PC-9 (cell line): ENCODE measurements at regions not wholly inside any gene's neighbourhood (a gene's known extent, or its start where the extent isn't known, plus 50 kb on each side); places are given as distances from the start of the nearest gene placed in this dataset.

Source experiments
- BruUV-seq: library from RNA; stranded (reverse); fragments of 400-500 nt; replicated peaks from 2 replicates; lab custom pipeline; 2021; lab: Mats Ljungman, UMichigan
- CTCF ChIA-PET: fragments of 300-600 bp; sonication (Branson Sonifier 250); formaldehyde crosslinking; loops from one replicate; lab custom pipeline; 2022; ENCODE audit warnings: antibody characterized with exemption; lab: Charles Lee
- POLR2A ChIA-PET: fragments of 300-600 bp; sonication (Branson Sonifier 250); formaldehyde crosslinking; loops from one replicate; lab custom pipeline; 2022; ENCODE audit warnings: antibody characterized with exemption; ENCODE audit not compliant: unreplicated experiment; lab: Charles Lee
- DNase-seq, 2 experiments: peaks; one replicate each; pipeline versions ENCODE4 v3.0.0 to v3.0.0-alpha.2; 2015 to 2022; ENCODE audit warnings: mixed read lengths in 1 of 2
- H2AFZ ChIP-seq: fragments of 200-600 bp; sonication (generic); 2 replicates; pipeline ENCODE4 v1.8.1; 2017; ENCODE audit warnings: antibody characterized with exemption
- H3F3A ChIP-seq: fragments of 200-600 bp; sonication (generic); 2 replicates; pipeline ENCODE4 v1.8.1; 2017; ENCODE audit warnings: antibody characterized with exemption, mild to moderate bottlenecking, low read depth; ENCODE audit not compliant: insufficient read depth
- H3K27ac ChIP-seq: fragments of 200-600 bp; sonication (generic); 2 replicates; pipeline ENCODE4 v1.6.1; 2016; ENCODE audit warnings: mixed run types
- H3K27me3 ChIP-seq: fragments of 200-600 bp; sonication (generic); 2 replicates; pipeline ENCODE4 v1.6.1; 2016; ENCODE audit warnings: low read depth, mixed run types; ENCODE audit not compliant: insufficient read depth
- H3K36me3 ChIP-seq: fragments of 200-600 bp; sonication (generic); 2 replicates; pipeline ENCODE4 v1.6.1; 2016; ENCODE audit warnings: low read depth, mixed run types
- H3K4me1 ChIP-seq: fragments of 200-600 bp; sonication (generic); replicated peaks from 2 replicates; pipeline ENCODE4 v1.6.1; 2016; ENCODE audit warnings: mixed run types; ENCODE audit not compliant: insufficient read depth
- H3K4me2 ChIP-seq: fragments of 200-600 bp; sonication (generic); 2 replicates; pipeline ENCODE4 v1.6.1; 2017; ENCODE audit warnings: mixed run types
- H3K4me3 ChIP-seq: fragments of 200-600 bp; sonication (generic); 2 replicates; pipeline ENCODE4 v1.6.1; 2016; ENCODE audit warnings: mixed run types
- H3K79me2 ChIP-seq: fragments of 200-600 bp; sonication (generic); 2 replicates; pipeline ENCODE4 v1.6.1; 2017; ENCODE audit warnings: low read depth, mixed run types
- H3K9me2 ChIP-seq: fragments of 200-600 bp; sonication (generic); 2 replicates; pipeline ENCODE4 v1.8.1; 2017; ENCODE audit warnings: mild to moderate bottlenecking; ENCODE audit not compliant: insufficient read depth
- H3K9me3 ChIP-seq: fragments of 200-600 bp; sonication (generic); 2 replicates; pipeline ENCODE4 v1.8.1; 2016; ENCODE audit warnings: low read depth; ENCODE audit not compliant: insufficient read depth
- H4K20me1 ChIP-seq: fragments of 200-600 bp; sonication (generic); 2 replicates; pipeline ENCODE4 v1.8.1; 2017; ENCODE audit not compliant: insufficient read depth
- EZH2 ChIP-seq: fragments of 200-600 bp; sonication (generic); IDR thresholded peaks from 2 replicates; pipeline ENCODE4 v1.8.0; 2017; ENCODE audit warnings: antibody characterized with exemption, low read depth
- intact Hi-C: fragments of 100-400 bp; cut with micrococcal nuclease; formaldehyde crosslinking; loops from one replicate; pipeline ENCODE4 v1.10.0; 2022; ENCODE audit not compliant: unreplicated experiment
- TF ChIP-seq, protein P1 (sequence below): fragments of 200-600 bp; sonication (generic); conservative IDR thresholded peaks from 2 replicates; pipeline ENCODE4 v1.6.1; 2017; ENCODE audit warnings: mixed run types, antibody characterized with exemption, mild to moderate bottlenecking, moderate library complexity

DNA sequence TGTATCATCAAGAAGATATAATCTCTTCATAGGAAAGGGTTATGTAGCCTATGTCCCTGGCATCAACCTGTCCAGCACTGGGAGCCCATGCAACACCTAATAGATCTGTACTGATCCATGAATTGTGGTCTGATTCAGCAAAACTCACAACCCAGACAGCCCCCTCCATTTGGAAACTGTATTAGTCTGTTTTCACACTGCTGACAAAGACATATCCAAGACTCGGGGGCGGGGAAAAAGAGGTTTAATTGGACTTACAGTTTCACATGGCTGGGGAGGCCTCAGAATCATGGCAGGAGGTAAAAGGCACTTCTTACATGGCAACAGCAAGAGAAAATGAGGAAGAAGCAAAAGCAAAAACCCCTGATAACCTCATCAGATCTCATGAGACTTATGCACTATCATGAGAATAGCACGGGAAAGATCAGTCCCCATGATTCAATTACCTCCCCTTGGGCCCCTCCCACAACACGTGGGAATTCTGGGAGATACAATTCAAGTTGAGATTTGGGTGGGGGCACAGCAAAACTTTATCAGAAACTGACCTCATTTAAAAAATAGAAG lies 83.3 kb downstream of the TRIM42 start:
- no peaks in the 10 kb centered on the region for H3K27me3 ChIP-seq
- TF ChIP-seq EZH2 = no peak
- TF ChIP-seq, protein P1, sequence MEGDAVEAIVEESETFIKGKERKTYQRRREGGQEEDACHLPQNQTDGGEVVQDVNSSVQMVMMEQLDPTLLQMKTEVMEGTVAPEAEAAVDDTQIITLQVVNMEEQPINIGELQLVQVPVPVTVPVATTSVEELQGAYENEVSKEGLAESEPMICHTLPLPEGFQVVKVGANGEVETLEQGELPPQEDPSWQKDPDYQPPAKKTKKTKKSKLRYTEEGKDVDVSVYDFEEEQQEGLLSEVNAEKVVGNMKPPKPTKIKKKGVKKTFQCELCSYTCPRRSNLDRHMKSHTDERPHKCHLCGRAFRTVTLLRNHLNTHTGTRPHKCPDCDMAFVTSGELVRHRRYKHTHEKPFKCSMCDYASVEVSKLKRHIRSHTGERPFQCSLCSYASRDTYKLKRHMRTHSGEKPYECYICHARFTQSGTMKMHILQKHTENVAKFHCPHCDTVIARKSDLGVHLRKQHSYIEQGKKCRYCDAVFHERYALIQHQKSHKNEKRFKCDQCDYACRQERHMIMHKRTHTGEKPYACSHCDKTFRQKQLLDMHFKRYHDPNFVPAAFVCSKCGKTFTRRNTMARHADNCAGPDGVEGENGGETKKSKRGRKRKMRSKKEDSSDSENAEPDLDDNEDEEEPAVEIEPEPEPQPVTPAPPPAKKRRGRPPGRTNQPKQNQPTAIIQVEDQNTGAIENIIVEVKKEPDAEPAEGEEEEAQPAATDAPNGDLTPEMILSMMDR = no peak
- H3F3A ChIP-seq = no peaks in the 10 kb centered on the region
- H4K20me1 ChIP-seq = no peaks in the 10 kb centered on the region
- ChIA-PET POLR2A (no interaction called here), CTCF (no interaction called here)
- no peaks in the 10 kb centered on the region for H3K9me3 ChIP-seq
- H3K9me2 ChIP-seq = no peaks in the 10 kb centered on the region
- no peaks in the 10 kb centered on the region for H3K79me2 ChIP-seq
- DNase-seq = no peak
- H3K4me1 ChIP-seq = no peaks in the 10 kb centered on the region
- intact Hi-C loops = no loop called here
- H3K4me3 ChIP-seq = no peak overlapping the region
- H2AFZ ChIP-seq = no peak overlapping the region
- no peak overlapping the region for H3K4me2 ChIP-seq
- no peak overlapping the region for H3K27ac ChIP-seq
- H3K36me3 ChIP-seq = no peaks in the 10 kb centered on the region
- no TSS peak for BruUV-seq

DNA sequence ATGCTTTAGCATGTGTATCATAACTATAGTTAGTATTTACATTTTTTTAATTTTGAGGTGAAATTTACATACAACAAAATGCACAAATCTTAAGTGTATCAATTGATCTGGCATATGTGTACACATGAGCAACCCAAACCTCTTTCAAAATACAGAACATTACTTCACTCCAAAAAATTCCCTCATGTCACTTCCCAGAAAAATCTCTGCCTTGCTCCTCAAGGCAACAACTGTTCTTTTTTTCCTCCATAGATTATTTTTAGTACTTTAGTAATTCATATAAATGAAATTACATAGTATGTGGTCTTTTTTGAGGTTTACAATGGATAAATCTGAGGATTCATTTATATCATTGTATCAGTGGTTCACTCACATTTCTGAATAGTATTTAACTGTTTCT lies 84.9 kb downstream of the TRIM42 start:
- Histone ChIP-seq H3K27ac (no peak overlapping the region), H3K4me2 (no peak overlapping the region), H3K9me3 (no peaks in the 10 kb centered on the region), H3F3A (no peaks in the 10 kb centered on the region), H3K79me2 (no peaks in the 10 kb centered on the region), H2AFZ (no peak overlapping the region), H3K4me3 (no peak overlapping the region), H3K9me2 (no peaks in the 10 kb centered on the region), H3K27me3 (no peaks in the 10 kb centered on the region), H3K36me3 (no peaks in the 10 kb centered on the region), H4K20me1 (no peaks in the 10 kb centered on the region), H3K4me1 (no peaks in the 10 kb centered on the region)
- no TSS peak for BruUV-seq
- no peak for TF ChIP-seq EZH2
- TF ChIP-seq, protein P1 = no peak
- intact Hi-C loops = no loop called here
- no peak for DNase-seq
- ChIA-PET CTCF (no interaction called here), POLR2A (interaction anchor here (0.5 kb wide), 1 partner anchor 208 kb away, joined by 3 read pairs; no protein-coding TSS in a partner anchor)

DNA sequence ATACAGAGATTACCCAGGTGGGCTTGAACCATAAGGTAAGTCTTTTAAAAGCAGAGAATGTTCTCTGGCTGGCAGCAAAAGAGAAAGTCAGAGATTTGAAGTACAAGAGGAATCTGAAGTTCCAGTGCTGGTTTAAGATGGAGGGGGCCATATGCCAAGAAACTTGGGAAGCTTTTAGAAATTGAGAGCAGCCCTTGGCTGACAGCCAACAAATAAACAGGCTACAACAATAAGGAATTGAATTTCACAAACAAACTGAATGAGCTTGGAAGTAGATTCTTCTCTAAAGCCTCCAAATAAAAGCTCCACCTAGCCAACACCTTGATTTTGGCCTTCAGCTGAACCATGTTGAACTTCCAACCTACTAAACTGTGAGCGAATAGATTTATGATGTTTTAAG lies 85.7 kb downstream of the TRIM42 start:
- Histone ChIP-seq H4K20me1 (no peaks in the 10 kb centered on the region), H3K27ac (no peak overlapping the region), H3K9me3 (no peaks in the 10 kb centered on the region), H3K9me2 (no peaks in the 10 kb centered on the region), H3F3A (no peaks in the 10 kb centered on the region), H3K4me3 (no peak overlapping the region), H3K27me3 (no peaks in the 10 kb centered on the region), H3K79me2 (no peaks in the 10 kb centered on the region), H3K36me3 (no peaks in the 10 kb centered on the region), H3K4me1 (no peaks in the 10 kb centered on the region), H3K4me2 (no peak overlapping the region), H2AFZ (no peak overlapping the region)
- intact Hi-C loops = no loop called here
- DNase-seq = no peak
- POLR2A ChIA-PET = no interaction called here
- no peak for TF ChIP-seq EZH2
- TF ChIP-seq, protein P1 = no peak
- BruUV-seq = no TSS peak
- CTCF ChIA-PET = no interaction called here
